CD4-positive, alpha-beta T cell treated with Interleukin-6 for 4 hours (primary cell): ENCODE measurements at regions not wholly inside any gene's neighbourhood (a gene's known extent, or its start where the extent isn't known, plus 50 kb on each side); places are given as distances from the start of the nearest gene placed in this dataset.
"Not testable (repeated sequence)": the region's sequence is repeated elsewhere in the genome, so short reads cannot be mapped to it uniquely, and the experiment has no call there.

Experiments used
- DNase-seq: peaks from one replicate; pipeline ENCODE4 v3.0.0-alpha.2; 2020; ENCODE audit warnings: mixed read lengths

DNA sequence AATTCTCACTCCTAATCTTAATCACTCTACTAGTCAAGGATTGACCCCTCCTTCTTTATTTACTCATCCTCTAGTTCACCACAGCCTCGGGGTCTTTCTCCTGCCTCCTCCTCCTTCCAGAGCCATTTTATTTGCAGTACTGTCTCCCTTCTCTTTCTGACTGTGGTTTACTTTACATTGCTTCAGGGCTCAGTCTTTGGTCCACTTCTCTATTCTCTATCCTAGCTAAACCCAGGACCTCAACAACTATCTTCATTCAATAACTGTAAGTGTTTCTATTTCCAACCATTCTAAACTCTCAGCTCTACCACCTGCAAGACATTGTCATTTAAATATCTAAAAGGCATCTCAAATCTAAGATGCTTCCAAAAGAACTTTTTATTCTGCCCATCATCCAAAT is 493.8 kb downstream of the TTLL7 start:
- DNase-seq, result no peak

DNA sequence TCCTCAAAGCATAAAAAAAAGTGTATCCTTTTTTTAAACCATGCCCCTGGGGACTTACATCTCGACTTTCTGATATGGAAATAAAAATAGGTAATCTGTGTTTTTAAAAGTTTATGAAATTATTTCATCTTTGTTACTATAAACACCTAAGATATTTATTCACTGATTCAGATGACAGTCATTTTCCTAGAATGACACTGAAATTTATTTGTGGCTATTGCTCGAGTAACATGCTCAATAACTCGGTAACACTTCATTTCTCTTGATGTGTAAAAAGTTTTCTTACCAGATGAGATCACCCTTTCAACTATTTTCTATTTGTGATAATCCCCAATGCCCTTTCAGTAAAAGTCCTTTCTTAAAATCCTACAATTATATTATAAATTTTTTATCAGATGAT is 495.8 kb downstream of the TTLL7 start:
- no peak for DNase-seq

DNA sequence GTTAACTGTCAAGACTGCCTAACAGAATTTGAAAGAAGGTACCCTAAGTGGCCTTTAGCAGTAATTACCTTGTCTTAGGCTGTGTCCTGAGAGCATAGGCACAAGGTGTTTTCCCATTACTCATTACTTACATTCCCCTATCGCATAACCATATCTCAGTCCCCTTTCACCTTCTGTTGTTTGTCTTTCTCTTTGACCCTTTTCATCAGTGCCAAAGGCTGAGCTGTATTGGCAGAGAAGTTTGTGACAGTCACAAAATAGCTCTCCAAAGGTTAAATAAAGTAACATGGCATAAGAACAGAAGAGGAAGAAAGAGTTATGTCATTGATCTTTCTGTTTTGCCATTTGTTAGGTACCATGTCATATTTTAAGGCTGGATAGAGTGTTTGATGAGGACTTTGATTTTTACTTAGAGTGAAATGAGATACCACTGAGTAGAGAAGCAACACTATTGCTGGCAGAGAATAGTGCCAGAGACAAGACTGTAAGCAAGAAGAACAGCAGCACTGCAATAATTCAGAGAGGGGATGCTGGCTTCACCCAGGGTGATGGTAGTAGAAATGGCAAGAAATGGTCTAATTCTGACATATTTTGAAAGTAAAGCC is 497.8 kb downstream of the TTLL7 start:
- DNase-seq, result no peak

DNA sequence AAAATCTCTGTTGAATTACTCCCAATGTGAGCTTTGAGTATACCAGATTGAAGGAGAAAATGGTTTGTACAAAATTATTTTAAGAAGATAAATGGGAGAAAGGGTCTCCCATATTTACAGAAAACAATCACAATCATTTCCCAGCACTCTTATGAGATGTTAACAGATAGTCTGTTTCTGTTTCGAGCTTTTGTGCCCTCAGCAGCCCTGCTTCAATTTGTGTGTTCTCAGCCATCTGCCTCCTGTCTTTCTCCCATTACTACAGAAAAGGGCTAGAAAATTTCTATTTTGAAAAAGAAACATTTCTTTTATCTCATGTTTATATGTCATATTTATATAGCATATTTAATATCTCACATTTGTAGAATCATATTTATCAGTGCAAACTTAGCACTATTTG is 498.4 kb downstream of the TTLL7 start:
- DNase-seq, result no peak

DNA sequence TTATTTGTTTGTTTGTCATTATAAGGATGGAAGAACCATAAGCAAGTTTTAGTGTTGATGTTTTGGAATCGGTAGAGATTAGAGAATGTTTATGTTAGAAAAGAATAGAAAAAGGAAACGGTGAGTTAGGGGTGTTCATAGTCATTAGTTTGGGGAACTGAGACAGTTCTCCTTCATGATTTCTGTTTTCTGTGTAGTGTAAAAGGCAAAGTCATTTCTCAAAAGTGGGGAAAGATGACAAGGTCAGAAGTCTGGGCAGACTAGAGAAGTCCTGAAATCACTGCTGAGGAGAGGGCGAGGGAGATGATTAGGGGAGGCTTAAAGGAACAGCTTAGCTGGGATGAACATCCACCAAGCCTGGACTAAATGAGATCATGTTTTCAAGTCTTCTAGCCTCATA is 498.9 kb downstream of the TTLL7 start:
- DNase-seq, result no peak

DNA sequence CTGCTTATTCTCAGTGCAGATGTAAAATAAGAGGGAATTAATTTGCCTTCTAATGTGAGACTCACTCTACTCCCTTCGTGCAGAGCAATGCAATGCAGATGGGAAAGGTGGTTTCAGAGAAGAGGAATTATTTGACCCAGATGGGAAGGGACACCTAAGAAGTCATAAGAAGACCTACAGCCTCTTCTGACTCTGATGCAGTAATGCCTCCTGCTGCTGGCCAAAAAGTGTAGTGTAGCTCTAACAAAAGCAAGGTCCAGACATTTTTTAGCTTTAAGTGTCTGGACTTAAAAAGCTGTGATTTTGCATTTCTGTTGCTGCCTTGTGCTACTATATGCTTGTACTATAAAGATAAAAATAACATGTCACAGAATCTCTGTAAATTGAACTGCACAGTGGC is 501.4 kb downstream of the TTLL7 start:
- no peak for DNase-seq

DNA sequence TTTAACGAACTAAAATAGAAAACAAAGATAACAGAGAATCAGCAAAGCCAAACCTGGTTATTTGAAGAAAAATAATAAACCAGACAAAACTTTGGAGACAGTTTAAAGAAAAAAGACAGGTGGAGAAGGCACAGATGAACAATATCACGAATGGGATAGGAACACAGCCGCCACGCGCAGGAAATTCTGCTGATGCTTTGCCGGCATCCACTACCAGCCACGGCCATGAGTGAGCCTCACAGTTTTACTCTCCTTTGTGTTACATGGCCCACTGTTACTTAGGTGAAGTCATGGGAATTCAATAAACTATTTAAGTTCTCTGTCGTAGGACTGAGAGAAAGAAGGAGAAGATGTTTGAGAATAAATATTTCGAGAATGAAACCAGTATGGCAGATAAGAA is 503.4 kb downstream of the TTLL7 start:
- no peak for DNase-seq

DNA sequence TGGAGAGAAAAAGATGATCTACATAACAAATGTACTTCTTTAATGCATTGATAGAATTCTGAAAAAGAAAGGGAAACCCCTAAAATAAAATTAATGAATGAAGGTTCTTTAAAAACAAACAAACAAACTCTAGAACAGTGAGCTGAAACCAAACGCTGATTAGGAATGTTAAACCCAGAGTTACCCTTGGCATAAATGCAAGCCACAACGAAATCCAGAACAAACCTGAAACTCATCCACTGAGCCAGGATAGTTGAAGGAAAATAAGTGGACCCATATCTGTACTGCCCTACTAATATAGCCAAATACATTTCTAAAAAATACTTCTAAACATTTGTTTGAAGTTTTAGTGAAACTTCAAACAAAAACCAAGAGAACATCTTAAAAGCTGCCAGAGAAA is 505.3 kb downstream of the TTLL7 start:
- no peak for DNase-seq

DNA sequence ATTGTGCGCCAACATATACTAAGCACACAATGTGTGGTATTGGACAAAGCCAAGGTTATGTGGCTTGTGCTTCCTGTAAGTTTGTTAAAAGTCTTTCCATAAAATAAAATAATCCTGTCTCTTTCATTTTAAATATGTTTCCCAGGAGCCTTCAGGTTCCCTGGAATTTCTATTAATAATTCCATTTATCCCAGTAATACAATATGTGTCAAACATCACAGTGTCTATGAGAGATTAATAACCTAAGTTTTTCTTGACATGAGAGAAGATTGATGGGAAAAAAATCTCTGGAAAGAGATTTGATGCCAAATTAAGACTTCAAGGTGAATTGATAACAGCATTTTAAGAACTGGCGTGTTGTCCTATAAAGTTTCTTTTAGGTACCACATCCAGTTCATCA is 507.0 kb downstream of the TTLL7 start:
- DNase-seq, result no peak

DNA sequence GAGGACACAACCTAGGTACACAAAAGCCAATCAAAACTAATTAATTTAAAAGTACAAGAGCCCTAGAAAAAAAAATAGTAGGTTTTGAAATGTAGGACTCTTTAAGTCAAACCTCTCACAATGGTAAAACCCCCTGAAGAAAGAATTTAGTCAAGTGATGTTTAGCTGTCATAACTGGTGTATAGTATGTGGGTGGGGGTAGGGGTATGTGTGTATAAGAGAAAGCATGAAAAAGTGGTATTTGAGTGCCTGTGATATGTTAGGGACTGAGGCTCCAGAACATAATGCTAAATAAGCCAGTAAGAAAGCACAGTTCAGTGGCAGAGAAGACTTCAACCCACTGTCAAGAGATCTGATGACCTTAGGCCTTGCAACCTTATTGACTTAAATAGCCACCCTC is 507.9 kb downstream of the TTLL7 start:
- DNase-seq, result no peak

DNA sequence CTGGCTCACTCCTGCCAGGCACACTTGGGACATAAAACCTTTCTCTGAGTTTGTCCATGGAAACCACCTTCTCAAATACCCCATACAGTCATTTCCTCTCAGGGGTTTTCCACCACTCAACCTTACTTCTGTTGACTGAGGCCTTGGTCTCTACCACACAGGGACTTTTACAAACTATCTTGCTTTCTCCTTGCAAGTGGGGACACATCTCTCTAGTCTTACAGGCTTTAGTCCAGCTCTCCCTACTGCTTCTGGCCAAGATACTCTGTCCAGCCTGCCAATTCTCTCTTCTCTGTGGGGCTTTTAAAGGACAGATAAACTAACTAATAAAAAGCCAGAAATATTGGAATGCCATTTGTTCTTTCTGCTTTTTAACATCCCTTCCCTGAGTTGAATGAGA is 510.8 kb downstream of the TTLL7 start:
- not testable (repeated sequence) for DNase-seq

DNA sequence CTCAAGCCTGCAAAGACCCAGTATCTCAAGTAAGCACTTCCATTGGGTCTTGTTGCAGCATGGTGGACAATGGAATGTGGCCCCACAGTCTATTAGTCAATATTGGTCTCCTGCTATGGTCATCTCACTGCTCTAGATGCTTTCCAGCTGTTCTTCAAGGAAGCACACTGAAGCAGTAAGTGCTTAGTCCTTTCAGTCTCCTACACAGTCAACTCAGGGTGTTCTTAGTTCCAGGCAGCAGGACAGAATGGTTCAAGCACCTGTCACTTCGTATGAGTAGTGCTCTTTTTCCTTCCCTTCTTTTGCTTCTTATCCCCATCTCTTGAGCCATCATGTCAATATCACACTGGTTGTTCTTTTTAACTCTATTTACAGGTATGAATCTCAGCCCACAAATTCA is 511.5 kb downstream of the TTLL7 start:
- not testable (repeated sequence) for DNase-seq

DNA sequence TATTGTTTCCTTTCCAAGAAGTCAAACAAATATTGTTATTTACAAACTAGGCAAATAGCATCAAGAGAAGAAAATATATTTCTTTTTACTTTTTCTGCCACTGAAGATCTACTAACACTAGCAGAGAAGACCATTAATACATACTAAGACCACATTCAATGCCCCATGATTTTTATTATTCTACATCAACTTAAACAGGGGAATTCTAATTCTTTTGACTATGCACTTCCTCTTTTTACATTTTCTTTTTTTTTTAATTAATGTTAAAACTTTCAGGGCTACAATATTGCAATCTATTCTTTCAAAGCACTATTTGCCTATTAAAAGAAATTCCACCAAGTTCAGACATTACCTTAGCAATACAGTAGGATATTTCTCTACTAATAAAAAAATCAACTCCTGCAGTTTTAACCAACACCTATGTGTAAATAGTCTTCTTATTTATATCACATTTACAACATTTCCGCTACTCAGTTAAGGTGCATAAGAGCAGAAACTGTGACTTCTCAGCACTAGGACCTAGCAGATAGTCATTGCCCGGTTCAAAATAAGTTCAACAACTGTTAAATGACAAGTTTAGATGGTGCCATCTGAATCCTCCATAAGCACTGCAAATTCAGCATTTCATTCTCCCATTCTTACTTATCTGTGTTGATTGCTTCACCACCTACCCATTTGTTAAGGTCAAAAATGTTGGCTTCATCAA is 513.5 kb downstream of the TTLL7 start:
- not testable (repeated sequence) for DNase-seq

DNA sequence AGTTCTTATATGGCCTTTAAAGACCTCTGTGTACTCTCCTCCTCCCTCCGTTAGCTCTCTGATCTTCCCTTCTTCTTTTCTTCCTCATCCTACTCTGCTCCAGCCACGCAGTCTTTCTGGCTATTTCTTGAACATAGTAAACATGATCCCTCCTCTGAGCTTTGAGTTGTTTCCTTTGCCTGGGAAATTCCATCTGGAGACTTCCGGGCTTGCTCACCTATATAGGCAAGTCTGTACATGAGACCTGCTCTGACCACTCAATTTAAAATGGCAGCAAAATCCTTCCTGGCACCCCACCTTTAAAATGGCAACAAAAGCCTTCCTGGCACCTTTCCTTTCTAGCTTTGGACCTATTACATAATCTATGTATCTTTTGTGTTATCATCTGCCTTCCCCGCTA is 517.6 kb downstream of the TTLL7 start:
- not testable (repeated sequence) for DNase-seq

DNA sequence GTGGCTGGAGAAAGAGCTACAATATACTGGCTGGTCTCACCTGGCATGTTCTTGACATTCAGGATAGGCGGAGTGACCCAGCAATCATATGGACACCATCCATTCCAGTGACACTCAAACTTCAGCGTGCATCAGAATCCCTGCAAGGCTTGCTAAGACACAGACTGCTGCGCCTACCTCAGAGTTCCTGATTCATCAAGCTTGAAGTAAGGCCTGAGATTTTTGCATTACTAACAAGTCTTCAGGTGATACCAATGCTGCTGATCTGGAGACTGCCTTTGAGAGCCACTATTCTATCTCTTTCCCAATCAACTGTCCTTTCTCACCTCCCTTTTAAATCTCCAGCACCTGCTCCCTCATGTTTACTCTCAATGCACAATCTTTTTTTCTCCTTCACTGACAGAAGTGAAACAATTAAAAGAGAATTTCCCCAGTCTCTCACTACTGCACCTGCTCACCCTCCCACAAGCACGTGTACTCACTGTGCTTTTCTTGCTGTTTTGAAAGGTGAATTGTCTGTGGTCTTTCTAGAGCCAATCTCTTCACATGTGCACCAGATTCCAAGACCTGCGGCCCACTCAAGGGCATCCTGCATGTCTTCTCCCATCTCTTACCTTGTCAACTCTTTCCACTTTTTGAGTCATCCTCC is 519.2 kb downstream of the TTLL7 start:
- not testable (repeated sequence) for DNase-seq

DNA sequence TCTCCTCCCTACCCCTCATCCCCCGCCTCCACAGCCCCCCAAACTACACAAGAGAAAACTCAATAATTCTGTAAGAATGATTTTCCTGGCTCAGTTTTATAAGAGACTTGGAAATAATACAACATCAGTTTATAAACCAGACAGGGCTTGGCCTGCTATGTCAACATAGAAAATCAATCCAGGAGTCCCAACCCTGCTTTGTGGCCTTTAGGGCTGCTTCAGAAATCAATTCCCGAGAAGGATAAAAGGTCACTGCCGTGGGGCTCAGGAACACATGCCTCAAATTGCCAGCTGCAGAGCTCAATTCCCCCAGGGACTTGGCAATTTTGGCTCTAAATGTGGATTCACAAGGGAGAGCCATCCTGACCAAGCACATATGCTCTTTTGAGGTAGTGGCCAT is 520.8 kb downstream of the TTLL7 start:
- not testable (repeated sequence) for DNase-seq

DNA sequence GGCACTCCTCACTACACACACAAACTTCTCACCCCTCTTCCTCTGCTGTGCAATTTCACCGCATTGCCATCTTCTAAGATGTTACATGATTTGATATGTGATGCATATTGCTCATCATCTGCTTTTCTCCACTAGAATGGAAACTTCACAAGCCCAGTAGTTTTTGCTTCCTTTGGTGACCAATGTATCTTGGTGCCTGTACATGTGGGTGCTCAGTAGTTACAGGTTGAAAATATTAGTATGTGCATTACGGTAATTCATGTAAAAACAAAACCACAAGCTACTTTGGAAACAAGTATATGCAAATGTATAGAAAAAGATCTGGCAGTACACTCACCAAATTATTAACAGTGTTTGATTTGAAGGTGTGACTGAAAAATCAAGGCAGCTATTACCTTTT is 522.4 kb downstream of the TTLL7 start:
- DNase-seq, result not testable (repeated sequence)

DNA sequence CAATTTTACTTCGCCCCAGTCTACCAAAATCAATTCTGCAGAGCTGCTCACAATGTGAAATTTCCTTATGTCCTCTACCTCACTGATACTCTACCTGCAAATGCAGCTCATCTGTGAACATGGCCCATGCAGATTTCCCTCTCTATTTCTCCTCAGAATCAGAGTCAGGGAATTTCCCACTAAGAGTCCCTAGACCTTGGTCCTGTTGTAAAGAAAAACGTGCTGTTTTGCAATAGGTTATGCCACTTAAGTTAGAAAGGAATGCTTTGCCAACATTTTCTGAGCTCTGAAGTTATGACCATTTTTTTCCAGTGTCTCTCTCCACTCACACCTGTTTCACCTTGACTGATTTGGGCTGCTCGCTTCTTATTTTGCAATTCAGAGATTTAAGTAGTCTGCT is 524.0 kb downstream of the TTLL7 start:
- DNase-seq, result not testable (repeated sequence)

DNA sequence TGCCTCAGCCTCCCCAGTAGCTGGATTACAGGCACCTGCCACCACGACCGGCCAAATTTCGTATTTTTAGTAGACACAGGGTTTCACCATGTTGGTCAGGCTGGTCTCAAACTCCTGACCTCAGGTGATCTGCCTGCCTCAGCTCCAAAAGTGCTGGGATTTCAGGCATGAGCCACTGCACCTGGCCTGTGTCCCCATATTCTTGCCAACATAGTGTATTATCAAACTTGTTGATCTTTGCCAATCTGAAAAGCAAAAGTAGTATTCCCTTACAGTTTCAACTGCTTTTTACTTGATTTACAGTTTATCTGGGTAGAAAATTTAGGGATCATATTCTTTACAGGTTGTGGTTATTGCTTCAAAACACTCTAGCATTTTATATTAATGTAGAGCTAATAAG is 524.9 kb downstream of the TTLL7 start:
- not testable (repeated sequence) for DNase-seq

DNA sequence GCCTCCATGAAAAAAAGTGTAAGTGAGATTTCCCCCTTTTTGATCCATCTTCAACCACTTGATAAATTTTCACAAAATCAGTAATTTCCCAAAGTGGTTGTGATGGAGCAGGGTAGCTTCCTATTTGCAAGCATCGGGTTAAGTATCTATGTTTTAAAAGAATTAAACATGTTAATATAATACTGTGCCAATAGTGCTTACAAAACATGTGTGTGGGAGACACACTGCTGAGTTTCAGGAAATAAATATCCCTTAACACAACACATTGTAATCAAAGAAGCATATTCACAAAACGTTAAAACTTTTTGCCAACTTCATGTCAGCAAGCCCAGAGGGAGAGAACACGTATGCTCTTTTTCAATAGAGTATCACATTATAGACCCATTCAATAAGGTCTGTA is 526.9 kb downstream of the TTLL7 start:
- DNase-seq, result not testable (repeated sequence)

DNA sequence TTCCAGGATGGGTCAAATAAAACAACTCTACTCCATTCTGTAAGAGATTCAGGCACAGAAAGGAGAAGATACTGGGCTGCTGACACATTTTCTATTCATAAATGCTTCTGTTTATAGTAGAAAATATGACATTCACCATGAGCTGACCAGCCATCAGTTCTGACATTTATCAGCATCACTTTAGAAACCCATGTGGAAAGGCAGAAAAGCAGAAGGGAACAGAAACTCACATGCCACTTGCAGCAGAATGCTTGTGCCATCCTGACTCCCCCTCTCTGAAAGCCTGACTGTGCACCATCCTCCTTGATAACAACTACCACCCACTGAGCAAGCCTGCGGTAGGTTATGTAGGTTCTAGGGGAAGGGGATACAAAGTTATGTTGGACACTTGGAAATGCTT is 527.7 kb downstream of the TTLL7 start:
- not testable (repeated sequence) for DNase-seq

DNA sequence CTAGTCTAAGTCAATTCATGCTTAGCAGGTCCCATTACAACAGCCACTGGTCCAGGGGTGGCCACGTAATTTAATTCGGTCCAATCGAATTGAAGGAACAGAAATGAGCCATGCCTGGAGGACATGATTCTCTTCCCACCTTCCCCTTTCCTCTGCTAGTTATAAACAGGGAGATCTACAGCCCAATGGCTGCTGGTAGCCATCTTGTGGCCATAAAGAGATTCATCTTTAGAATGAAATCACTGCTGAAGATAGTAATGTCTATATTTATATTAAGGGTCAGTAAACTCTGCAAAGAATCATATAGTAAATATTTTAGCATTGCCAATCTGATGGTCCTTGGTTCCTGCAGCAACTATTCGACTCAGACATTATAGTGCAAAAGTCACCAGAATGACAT is 530.6 kb downstream of the TTLL7 start:
- not testable (repeated sequence) for DNase-seq

DNA sequence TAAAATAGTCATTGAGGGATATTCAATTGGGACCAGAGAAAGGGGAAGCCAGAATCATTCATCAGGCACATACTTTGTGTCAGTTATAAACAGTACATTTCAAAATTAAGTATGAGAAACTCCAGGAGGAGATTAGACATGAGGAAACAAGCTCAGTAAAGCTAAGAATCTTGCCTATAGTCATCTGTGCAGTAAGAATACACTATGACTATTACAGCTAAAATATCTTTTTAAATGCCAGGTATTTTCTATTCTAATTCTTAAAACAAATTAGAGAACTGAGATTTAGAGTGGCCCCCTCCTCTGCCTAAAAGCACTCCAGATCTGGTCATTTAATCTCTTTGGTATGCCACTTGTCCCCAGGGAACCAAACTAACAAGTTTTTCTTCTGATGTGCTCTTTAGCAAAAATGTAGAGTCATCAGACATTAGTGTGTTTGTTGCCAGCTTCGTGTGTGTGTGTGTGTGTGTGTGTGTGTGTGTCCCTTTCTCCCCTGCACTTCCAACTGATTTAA is 541.1 kb downstream of the TTLL7 start:
- not testable (repeated sequence) for DNase-seq

DNA sequence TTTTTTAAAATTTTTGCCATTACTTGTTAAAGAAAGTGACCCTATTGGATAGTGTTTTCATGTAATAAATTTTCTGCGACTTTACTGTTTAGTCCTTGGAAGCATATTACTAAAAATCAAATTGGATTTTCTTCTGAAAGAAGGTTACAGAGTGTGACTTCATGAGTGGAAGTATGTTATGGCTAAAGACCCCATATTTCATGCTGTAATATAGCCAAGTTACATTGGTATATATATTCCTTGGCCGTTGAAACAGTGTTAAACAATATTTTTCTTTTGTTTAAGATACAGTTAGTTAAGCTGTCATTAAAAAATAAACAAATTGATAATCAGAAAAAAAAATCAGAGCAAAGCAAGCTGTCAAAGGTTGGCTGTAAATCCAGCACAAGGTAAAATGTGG is 541.7 kb downstream of the TTLL7 start:
- not testable (repeated sequence) for DNase-seq
